HG02642 (cell line): ENCODE measurements at regions not wholly inside any gene's neighbourhood (a gene's known extent, or its start where the extent isn't known, plus 50 kb on each side); places are given as distances from the start of the nearest gene placed in this dataset.
"Not testable (repeated sequence)": the region's sequence is repeated elsewhere in the genome, so short reads cannot be mapped to it uniquely, and the experiment has no call there.

Source experiments
- ATAC-seq: cut with Tn5 transposase; IDR thresholded peaks from one replicate; pipeline ENCODE4 v1.9.1; 2021; ENCODE audit warnings: mild to moderate bottlenecking; ENCODE audit not compliant: unreplicated experiment, poor library complexity

DNA sequence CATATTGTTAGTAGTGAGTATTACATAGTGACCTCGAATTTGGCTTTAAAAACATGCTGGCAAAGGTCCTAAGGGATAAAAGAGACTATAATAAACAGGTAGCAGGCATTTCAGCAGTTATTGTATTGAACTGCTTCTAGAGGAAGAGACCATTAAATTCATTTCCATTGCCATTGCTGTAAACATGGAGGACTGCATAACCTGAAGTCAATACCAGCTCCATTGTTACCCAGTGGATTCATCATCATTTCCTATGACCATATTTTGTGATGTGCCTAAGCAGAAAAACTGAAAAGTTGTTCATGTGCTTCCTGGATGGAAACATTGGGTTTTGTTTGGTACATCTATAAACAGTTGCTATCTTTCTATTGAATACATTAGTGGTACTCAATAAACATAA lies 482.5 kb upstream of the UBE2E2 start:
- no peak for ATAC-seq

DNA sequence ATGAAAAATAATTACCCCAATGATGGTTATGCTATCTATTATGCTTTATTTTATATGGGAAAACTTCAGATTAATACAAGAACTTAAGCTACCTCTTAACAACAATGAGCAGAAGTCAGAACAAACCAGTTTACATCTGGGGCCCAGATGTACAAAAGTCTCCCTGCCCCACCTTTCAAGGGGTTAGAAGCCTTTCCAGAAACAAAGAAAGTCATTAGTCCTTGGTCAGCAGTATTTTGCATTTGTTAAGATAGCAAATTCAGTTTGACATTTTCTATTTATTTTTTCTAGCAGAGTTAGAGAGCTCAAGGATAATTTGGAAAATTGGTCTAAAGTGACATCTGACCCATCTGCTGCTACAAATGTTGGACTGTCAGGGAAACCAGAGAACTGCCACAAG lies 478.7 kb upstream of the UBE2E2 start:
- no peak for ATAC-seq

DNA sequence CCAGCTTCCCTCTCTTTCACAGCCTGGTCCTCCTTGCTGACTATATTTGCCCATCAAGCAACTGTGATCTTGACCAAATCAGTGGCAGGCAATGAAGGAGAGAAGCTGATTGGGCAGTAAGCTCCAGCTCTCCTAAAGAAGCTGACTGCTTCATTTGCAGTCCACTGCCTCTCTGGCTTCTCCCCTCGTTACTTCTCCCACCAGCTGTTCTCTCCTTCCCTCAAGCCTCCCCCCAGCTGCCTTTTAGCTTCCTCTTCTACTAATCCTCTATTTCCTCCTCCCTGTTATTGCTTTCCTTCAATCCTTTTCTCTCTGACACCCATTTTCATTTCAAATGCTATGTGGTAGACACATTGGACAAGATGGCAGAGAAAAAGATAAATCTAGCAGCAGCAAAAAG lies 474.7 kb upstream of the UBE2E2 start:
- no peak for ATAC-seq

DNA sequence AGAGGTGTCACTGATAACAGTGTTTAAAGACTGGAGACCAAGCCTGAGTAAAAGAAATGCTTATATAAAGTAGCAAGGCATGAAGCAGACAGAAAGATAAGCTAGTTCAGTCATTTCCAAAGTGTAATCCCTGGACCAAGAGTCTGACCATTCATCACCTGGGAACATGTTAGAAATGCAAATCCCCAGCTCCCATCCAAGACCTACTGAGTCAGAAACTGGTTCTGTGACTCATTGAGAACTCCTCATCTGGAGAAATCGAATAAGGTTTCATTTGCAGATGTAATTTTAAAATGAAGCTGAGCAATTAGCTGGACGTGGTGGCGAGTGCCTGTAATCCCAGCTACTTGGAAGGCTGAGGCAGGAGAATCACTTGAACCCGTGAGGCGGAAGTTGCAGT lies 473.9 kb upstream of the UBE2E2 start:
- no peak for ATAC-seq

DNA sequence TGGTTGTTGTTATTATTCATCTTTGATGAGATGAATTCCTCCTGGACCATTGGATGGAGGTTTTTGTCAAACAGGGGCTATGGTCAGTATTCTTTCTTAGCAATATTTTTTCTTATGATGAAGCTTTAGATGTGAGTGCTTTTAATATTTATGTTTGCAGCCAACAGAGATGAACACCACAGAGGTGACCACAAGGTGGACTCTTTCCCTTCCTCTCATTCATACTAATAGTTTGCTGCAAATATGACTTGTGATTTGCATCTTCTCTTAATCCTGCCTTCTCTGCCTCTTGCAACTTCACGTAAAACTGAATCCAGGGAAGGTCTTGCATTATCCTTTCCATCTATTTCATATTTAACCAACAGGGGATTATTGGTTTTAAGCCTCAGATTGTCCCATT lies 473.1 kb upstream of the UBE2E2 start:
- no peak for ATAC-seq

DNA sequence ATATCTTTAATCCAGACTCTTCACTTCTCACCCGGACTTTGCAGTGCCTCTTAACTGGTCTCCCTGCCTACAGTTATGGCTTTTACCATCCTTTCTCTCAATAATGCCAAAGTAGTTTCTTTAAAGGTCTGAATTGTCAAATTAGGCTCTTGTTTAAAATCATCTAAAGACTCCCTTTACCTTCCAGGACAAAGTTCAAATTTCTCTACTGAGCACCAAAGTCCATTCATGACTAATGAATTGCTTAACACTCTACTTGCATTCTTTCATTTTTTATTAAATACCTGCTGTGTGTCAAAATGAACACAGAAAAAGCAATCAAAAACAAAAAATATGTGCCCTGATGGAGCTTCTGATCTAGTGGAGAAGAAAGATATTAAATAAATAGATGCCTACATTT lies 472.4 kb upstream of the UBE2E2 start:
- ATAC-seq: no peak

DNA sequence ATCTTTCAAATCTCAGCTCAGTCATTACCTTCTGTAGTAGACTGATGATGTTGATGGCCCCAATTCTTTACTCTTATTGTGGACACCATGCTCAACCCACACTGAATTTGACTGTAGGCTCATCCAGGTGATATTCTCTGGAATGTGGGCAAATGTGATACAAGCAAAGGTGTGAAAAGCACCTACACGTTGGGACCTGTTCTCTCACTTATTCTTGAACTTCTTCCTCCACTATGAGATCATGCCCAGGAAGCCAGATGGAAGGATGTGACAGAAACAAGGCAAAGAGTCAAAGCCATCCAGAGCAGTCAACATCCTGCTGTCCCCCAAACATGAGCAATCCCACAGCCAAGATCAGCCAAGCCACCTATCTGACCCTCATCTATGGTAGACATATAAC lies 471.2 kb upstream of the UBE2E2 start:
- ATAC-seq: no peak

DNA sequence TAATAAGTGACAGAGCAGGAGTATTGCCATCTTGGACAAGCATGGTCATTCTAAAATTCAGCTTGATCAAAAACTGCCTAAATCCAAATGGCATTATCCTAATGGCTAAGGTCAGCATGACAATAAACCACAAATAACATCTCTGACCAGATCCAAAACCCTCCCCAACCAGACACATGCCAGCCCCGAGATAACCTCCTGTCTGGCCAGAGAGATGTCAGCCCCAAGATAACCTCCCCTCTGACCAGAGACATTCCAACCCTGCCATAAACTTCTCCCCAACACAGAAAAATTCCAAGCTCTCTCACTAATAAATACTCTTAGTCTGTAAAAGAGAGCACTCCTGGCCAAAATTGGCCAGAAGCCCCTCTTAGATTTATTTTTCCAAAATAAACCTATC lies 470.5 kb upstream of the UBE2E2 start:
- ATAC-seq: no peak

DNA sequence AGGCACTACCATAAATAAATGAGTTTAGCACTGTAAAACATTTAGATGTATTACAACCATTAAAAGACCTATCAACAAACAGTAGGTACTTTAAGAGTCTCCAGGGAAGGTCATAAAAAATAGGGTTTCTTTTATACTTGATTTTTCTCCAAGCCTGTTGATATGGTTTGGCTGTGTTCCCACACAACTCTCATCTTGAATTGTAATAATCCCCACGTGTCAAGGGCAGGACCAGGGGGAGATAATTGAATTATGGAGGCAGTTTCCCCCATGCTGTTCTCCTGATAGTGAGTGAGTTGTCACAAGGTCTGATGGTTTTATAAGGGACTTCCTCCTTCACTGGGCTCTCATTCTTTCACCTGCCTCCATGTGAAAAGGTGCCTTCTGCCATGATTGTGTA lies 468.9 kb upstream of the UBE2E2 start:
- ATAC-seq: no peak

DNA sequence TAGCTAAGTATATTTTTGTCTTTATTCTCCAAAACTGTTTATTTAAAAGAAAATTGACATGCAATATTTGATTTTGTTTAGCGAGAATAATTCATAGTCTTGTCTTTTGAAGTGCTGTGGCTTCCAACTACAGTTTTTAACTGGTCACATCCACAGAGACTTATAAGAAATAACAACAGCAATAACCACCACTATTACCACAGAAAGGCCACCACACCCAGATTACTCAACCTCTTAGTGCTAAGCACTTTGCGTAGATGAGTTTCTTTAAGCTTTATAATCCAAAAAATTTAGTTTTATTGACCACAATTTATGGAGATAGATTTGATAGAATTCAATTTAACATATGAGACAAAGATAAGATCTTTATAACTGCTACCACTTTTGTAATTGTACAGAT lies 468.4 kb upstream of the UBE2E2 start:
- no peak for ATAC-seq

DNA sequence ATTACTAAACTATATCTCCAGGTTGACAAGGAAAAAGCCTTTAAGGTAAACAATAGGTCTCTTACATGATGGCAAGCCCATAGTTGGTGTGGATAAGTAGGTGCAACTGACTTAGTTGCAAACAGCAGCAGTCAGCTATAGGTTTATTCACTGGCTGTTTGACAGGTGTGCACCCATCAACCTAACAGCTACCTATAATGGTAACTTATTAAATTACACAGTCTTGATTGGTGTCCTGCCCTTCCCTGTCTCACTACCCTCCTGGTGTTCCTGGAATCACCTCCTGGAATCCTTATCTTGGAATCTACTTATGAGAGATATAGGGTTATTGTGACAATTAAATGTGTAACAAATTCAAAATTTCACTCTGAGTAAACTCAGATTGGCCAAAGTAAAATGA lies 467.8 kb upstream of the UBE2E2 start:
- no peak for ATAC-seq

DNA sequence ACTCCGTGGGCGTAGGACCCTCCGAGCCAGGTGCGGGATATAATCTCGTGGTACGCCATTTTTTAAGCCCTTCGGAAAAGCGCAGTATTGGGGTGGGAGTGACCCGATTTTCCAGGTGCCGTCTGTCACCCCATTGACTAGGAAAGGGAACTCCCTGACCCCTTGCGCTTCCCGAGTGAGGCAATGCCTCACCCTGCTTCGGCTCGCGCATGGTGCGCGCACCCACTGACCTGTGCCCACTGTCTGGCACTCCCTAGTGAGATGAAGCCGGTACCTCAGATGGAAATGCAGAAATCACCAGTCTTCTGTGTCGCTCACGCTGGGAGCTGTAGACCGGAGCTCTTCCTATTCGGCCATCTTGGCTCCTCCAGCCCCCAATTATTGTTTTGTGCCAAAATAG lies 459.7 kb upstream of the UBE2E2 start:
- not testable (repeated sequence) for ATAC-seq

DNA sequence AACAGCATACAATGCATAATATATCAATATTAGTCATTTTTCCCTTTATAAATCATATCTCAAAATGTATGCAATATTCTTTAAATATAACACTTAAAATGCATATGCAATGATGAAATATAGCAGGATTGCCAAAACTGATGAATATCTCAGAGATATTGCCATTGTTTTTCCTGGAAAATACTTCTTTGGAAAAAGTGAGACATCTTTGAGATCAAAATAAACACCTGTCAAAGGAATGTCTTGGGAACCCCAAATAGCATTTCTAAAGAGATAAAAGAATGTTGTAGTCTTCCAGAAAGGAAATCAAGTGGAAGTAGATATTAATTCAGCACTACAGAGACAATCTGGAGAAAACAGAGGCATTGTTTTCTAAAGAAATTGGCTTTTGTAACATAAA lies 457.8 kb upstream of the UBE2E2 start:
- ATAC-seq: no peak

DNA sequence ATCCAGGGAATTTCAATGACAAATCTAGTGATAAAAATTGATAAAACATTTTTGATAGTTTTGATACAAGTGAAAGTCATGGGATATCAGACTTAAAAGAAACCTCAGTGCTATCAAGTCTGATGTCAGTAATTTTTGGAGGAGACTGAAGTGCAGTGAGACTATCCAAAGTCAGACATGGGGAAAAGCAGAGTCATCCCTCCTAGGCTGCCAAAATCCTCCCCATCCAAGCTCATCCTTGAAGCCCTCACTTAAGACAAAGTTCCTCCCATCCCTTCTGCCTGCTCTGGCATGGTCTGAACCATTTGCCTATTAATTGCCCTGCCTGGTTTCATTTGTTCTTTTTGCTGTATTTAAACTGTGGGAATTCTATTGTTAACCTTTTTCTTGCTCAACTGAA lies 456.9 kb upstream of the UBE2E2 start:
- ATAC-seq: no peak

DNA sequence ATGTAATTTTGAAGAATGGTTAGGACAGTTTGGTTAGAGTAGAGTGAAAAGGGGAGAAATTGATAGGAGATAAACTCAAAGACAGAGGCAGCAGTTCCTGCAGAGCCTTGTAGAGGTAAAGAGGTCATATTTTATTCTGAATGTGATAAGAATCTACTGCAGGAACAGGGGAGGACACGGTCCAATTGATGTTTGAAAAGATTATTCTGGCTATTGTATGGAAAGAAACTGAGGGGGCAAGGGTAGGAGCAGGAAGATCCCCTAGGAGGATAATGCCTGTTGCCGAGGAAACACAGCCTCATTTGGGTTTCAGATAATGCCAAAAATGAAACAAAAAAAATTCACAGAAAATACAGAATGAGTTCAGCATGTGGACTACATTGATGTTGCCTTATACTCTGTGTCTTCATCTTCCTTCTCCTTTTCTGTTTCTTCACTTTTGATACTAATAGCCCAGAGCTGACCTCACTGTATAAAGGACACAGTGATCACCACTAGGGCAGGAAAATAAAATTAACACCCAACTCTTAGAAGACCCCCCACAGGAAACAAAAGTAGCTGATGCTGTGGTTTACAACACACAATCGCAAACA lies 454.6 kb upstream of the UBE2E2 start:
- no peak for ATAC-seq

DNA sequence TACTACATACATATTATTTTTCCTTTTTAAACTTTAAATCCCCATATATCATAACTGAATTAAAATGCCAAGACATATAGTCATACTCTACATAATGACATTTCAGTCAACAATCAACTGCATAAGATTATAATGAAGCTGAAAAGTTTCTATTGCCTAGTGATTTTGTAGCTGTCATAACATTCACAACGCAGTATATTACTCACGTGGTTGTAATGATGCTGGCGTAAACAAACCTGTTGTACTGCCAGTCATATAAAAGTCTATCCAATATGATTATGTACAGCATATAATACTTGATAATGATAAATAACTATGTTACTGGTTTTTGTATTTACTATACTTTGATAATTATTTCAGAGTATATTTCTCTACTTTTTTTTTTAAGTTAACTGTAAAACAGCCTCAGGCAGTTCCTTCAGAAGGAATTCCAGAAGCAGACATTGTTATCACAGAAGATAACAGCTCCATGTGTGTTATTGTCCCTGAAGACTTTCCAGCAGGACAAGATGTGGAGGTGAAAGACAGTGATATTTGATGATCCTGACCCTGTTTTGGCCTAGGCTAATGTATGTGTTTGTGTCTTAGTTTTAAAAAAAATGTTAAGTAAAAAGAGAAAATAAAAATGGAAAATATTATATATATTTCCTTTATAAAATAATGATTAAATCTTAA lies 443.4 kb upstream of the UBE2E2 start:
- ATAC-seq: no peak

DNA sequence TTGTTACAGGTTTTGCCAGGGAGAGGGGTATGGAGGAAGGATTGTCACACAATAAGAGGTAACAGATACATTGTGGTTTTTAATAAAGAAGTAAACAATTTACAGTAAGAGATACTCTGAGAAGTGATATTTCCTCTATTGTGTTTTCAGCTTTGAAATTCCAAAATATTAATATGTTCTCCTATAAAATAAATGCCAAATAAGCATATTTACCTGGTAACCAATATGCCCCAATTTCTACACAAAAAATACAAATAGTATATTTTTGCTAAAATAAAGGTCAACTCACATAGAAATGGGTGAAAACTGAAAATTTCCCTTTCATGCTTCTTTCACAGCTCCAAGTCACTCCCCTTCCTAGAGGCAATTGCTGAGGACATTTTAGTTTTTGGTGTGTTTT lies 437.4 kb upstream of the UBE2E2 start:
- ATAC-seq: no peak

DNA sequence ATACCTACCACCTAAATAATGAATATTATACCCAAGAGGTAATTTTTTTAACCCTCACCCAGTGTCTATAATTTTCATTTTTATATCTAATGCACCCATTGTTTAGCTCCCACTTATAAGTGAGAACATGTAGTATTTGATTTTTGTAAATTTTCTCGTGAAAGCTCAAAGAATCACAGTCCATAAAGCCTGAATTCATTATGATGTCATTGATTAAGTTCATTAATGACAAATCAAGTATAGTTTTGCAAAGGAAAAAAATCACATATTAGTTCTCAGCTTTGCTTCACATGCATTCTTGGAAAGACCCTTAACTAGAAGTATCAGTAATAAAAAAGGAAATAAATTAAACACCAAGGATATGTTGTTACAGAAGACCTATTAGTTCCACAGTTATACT lies 425.3 kb upstream of the UBE2E2 start:
- ATAC-seq: no peak

DNA sequence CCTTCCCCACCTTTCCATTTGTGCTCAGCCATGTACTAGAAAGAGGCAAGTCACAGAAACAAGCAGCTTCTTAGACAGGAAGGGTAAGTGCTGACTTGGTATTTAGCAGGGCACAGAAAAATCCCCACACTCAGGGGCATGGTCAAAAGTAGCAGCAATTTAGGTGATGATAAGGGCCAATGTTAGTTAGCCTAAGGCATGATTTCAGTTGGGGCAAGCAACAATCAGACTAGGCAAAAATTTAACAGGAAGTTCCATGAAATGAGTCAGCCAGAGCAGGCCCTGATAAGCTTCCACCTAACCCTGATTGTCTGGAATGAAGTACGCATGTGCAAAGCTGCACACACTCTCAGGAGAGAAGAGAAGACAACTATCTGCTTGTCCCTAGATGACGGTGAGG lies 423.4 kb upstream of the UBE2E2 start:
- ATAC-seq: no peak

DNA sequence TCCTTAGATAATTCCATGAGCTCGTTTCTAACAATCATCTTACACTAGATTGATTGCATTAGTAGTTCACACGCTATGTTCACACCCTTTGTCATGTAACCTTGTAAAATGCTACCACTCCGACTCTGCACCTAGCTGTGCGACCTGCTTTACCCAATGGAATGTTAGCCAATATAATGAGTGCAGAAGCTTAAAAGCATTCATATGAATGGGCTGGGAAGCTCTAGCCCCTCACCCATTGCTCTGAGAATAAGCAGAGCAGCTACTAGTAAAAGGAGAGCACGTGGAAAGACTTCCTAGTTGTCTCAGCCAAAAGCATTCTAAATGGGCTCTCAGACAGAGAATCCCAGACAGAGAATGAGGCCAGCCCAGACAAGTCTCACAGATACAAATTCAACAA lies 410.6 kb upstream of the UBE2E2 start:
- ATAC-seq: no peak

DNA sequence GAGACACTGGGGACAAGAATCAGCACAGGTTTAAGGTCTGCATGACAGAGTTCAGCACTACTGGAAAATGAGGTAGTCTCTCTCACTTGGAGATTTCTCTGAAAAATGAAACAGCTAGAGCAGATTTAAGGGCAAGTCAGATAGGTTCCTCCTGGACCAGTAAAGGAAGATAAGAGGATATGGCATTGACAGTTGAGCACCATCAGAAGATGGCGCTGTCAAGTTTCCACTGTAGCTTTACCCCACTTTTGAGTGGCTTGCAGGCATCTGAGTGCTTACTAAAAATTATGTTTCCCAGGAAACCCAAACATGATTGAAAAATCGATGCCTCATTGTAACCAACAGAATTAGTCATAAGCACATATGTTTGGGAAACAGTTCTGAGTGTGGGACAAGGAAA lies 407.2 kb upstream of the UBE2E2 start:
- no peak for ATAC-seq

DNA sequence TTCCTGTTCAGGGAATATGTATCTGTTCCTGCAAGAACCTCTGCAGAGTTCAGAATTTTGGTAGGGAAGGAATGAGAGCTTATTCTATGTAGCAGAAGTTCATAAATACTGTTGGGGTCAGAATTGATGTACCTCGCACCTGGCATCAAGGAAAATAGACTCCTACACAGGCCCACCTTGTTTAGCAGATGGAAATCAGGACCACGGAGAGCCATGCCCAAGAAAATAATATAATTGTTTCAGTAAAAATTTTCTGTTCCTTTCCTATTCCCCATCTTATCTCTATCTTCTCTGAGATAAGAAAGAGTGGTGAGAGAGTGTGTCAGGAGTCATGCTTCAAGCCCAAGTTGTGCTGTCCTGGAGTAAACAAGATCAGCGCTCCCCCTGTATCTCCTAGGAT lies 404.7 kb upstream of the UBE2E2 start:
- ATAC-seq: no peak

DNA sequence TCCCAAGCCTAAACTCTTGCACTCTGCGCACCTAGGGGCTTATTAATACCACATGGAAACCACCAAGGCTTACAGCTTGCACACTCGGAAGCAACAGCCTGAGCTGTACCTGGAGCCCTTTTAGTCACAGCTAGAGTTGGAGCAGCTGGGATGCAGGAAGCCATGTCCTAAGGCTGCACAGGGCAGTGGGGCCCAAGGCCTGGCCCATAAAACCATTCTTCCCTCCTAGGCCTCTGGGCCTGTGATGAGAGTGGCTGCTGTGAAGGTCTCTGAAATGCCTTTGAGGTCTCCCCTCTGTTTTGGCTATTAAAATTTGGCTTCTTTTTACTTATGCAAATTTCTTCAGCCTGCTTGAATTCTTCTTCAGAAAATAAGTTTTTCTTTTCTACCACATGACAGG lies 383.9 kb upstream of the UBE2E2 start:
- ATAC-seq: no peak
